SU-DHL-6 (cell line): ENCODE measurements at regions not wholly inside any gene's neighbourhood (a gene's known extent, or its start where the extent isn't known, plus 50 kb on each side); places are given as distances from the start of the nearest gene placed in this dataset.

Experiments used
- EZH2phosphoT487 ChIP-seq: fragments of 200-600 bp; sonication (generic), shearing (Covaris generic); conservative IDR thresholded peaks from 2 replicates; pipeline ENCODE4 v1.6.1; 2018; ENCODE audit warnings: mild to moderate bottlenecking, antibody characterized with exemption, low read length, moderate library complexity, mixed read lengths
- TF ChIP-seq, protein P1 (sequence below): fragments of 200-600 bp; sonication (generic); IDR thresholded peaks from one replicate; pipeline ENCODE4 v1.5.1; 2017; ENCODE audit warnings: antibody characterized with exemption, mild to moderate bottlenecking, low read length, moderate library complexity; ENCODE audit not compliant: insufficient read depth, poor library complexity, severe bottlenecking

DNA sequence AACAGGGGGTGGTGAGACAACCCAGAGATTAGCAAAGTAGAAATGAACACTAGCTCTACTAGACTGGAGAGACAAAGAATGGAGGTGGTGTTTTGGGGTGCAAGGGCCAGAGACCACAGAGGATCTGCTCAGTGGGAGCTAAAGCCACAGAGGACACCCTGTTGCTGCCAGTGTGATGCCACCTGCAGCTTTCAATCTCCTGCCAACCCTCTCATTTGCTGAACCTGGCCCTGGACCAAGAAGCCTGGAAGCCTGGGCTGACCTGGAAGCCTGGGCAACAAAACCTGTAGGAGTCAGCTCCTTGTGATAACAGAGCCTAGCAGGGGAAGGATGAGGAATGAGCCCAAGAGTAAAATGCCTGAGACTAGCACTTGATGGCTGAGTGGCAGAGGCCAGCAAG is 81.1 kb upstream of the ADO start:
- TF ChIP-seq, protein P1, sequence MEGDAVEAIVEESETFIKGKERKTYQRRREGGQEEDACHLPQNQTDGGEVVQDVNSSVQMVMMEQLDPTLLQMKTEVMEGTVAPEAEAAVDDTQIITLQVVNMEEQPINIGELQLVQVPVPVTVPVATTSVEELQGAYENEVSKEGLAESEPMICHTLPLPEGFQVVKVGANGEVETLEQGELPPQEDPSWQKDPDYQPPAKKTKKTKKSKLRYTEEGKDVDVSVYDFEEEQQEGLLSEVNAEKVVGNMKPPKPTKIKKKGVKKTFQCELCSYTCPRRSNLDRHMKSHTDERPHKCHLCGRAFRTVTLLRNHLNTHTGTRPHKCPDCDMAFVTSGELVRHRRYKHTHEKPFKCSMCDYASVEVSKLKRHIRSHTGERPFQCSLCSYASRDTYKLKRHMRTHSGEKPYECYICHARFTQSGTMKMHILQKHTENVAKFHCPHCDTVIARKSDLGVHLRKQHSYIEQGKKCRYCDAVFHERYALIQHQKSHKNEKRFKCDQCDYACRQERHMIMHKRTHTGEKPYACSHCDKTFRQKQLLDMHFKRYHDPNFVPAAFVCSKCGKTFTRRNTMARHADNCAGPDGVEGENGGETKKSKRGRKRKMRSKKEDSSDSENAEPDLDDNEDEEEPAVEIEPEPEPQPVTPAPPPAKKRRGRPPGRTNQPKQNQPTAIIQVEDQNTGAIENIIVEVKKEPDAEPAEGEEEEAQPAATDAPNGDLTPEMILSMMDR, result no peak
- no peak for TF ChIP-seq EZH2phosphoT487
